Fibroblast of lung (primary cell): ENCODE measurements at regions not wholly inside any gene's neighbourhood (a gene's known extent, or its start where the extent isn't known, plus 50 kb on each side); places are given as distances from the start of the nearest gene placed in this dataset.

Experiments used
- CTCF ChIP-seq, 2 donors: IDR thresholded peaks in 1 of 2; conservative IDR thresholded peaks in 1 of 2; 1 replicate in 1 of 2; 2 replicates in 1 of 2; pipeline ENCODE4 v1.5.1; 2011 to 2012; ENCODE audit warnings: low read length in 2 of 2, control low read depth in 1 of 2, inconsistent platforms in 1 of 2, low read depth in 1 of 2, mild to moderate bottlenecking in 1 of 2
- EZH2 ChIP-seq: IDR thresholded peaks from 2 replicates; pipeline ENCODE4 v1.5.1; 2012; ENCODE audit warnings: low read length, control low read depth, mild to moderate bottlenecking; ENCODE audit errors: missing control alignments

- TF ChIP-seq CTCF (conservative IDR thresholded peaks at IDR 0.05 in 1 of 2, IDR thresholded peaks at IDR 0.05 in 1 of 2; ENCODE audit: low read depth in 1 of 2, low read length in 2 of 2) (no peak), EZH2 (no peak)
Measured at GRCh38 chr1:80164150-80164549, 1157.6 kb upstream of the ADGRL4 start.
